ENCODE measurements at regions not wholly inside any gene's neighbourhood (a gene's known extent, or its start where the extent isn't known, plus 50 kb on each side); places are given as distances from the start of the nearest gene placed in this dataset.
A peak's percentile ranks its signal among the peaks of the same experiment; 100 is the strongest.

- no peak for DNase-seq (ENCODE audit: low read depth)
- TF ChIP-seq CTCF (IDR thresholded peaks at IDR 0.05; ENCODE audit: low read length, missing control alignments) = no peak
- no peak overlapping the region for H3K4me3 ChIP-seq (replicated peaks; ENCODE audit: low read depth, low read length)
Observed at GRCh38 chr12:114851981-114852380, 168.0 kb upstream of the TBX3 start.

GRCh38 chr12:114850661-114851275 lies 166.8 kb upstream of the TBX3 start:
- no peak for DNase-seq (ENCODE audit: low read depth)
- no peak overlapping the region for H3K4me3 ChIP-seq (replicated peaks; ENCODE audit: low read depth, low read length)
- no peak for TF ChIP-seq CTCF (IDR thresholded peaks at IDR 0.05; ENCODE audit: low read length, missing control alignments)

- TF ChIP-seq CTCF (IDR thresholded peaks at IDR 0.05; ENCODE audit: low read length, missing control alignments) = no peak
Observed at GRCh38 chr12:114848666-114849065, 164.7 kb upstream of the TBX3 start.

GRCh38 chr12:114847441-114848035 lies 163.6 kb upstream of the TBX3 start:
- no peak overlapping the region for H3K4me3 ChIP-seq (replicated peaks; ENCODE audit: low read depth, low read length)
- no peak for DNase-seq (ENCODE audit: low read depth)
- no peak for TF ChIP-seq CTCF (IDR thresholded peaks at IDR 0.05; ENCODE audit: low read length, missing control alignments)

More at GRCh38 chr12:114848666-114849065, 164.7 kb upstream of the TBX3 start:
- peak; percentile 89 for DNase-seq (ENCODE audit: low read depth)
- no peak overlapping the region for H3K4me3 ChIP-seq (replicated peaks; ENCODE audit: low read depth, low read length)

- no peak overlapping the region for H3K4me3 ChIP-seq (replicated peaks; ENCODE audit: low read depth, low read length)
- no peak for TF ChIP-seq CTCF (IDR thresholded peaks at IDR 0.05; ENCODE audit: low read length, missing control alignments)
- no peak for DNase-seq (ENCODE audit: low read depth)
Observed at GRCh38 chr12:114846771-114847170, 162.8 kb upstream of the TBX3 start.

- TF ChIP-seq CTCF (IDR thresholded peaks at IDR 0.05; ENCODE audit: low read length, missing control alignments) = no peak
- no peak for DNase-seq (ENCODE audit: low read depth)
- H3K4me3 ChIP-seq (replicated peaks; ENCODE audit: low read depth, low read length) = no peak overlapping the region
Observed at GRCh38 chr12:114841557-114842251, 157.7 kb upstream of the TBX3 start.
